ENCODE measurements at regions not wholly inside any gene's neighbourhood (a gene's known extent, or its start where the extent isn't known, plus 50 kb on each side); places are given as distances from the start of the nearest gene placed in this dataset.
"Not testable (repeated sequence)": the region's sequence is repeated elsewhere in the genome, so short reads cannot be mapped to it uniquely, and the experiment has no call there.

DNA sequence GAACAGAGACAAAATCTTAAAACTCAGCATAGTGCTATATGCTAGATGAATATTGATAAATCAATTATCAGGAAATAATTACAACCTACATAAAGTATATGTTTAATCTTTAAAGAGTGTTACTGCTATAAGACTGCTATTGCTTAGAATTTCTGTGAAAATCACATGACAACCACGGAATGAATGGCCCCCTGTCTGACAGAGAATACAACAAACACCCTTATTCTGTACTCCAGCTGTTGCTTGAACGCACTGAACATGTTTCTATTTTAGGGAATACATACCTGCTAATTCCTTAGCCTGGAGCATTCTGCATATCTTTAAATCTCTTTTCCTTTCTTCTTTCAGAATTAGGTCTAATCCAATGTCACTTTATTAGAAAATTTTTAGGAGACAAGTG is 452.4 kb upstream of the PHF14 start:
- Histone ChIP-seq H3K27ac (ENCODE audit: insufficient read length, low read depth, low read length) (no peak overlapping the region), H3K9ac (ENCODE audit: extremely low read depth, insufficient read length, low read length) (no peak overlapping the region), H3K4me2 (ENCODE audit: insufficient read depth, insufficient read length, low read length) (no peak overlapping the region), H3K4ac (ENCODE audit: low read depth, low read length) (no peak overlapping the region), H3K18ac (ENCODE audit: insufficient read length, low read depth, low read length) (no peak overlapping the region), H2BK15ac (ENCODE audit: low read depth, low read length) (no peak overlapping the region), H2AK5ac (ENCODE audit: insufficient read length, low read length) (no peak overlapping the region), H3K79me2 (ENCODE audit: insufficient read depth, low read length) (no peaks in the 10 kb centered on the region), H4K8ac (replicated peaks; ENCODE audit: insufficient read length, low read depth, low read length) (no peak overlapping the region), H3T11ph (ENCODE audit: low read length) (no peak overlapping the region), H3K9me3 (ENCODE audit: control insufficient read depth, low read depth, low read length) (no peaks in the 10 kb centered on the region), H3K14ac (ENCODE audit: insufficient read depth, low read length) (no peak overlapping the region), H4K20me1 (ENCODE audit: control insufficient read depth, insufficient read depth, insufficient read length) (no peaks in the 10 kb centered on the region), H3K27me3 (ENCODE audit: insufficient read depth, low read length) (no peaks in the 10 kb centered on the region), H2BK5ac (ENCODE audit: insufficient read length, low read length) (no peak overlapping the region), H3K23me2 (ENCODE audit: insufficient read length, low read depth, low read length, poor library complexity, severe bottlenecking) (no peaks in the 10 kb centered on the region), H3K56ac (ENCODE audit: insufficient read length, low read depth, low read length) (no peak overlapping the region), H2BK120ac (ENCODE audit: low read depth, low read length, poor library complexity, severe bottlenecking) (no peak overlapping the region), H4K91ac (ENCODE audit: insufficient read length, low read depth, low read length) (no peak overlapping the region), H3K79me1 (ENCODE audit: insufficient read depth, low read depth, low read length, poor library complexity, severe bottlenecking) (no peaks in the 10 kb centered on the region), H4K5ac (ENCODE audit: insufficient read length, low read depth, low read length) (no peak overlapping the region), H2AFZ (ENCODE audit: low read length) (no peak overlapping the region), H3K23ac (ENCODE audit: insufficient read length, low read depth, low read length) (no peak overlapping the region), H2BK12ac (ENCODE audit: insufficient read length, low read depth, low read length) (no peak overlapping the region), H2BK20ac (ENCODE audit: low read depth, low read length, poor library complexity, severe bottlenecking) (no peak overlapping the region), H3K4me1 (ENCODE audit: insufficient read depth, low read length) (no peaks in the 10 kb centered on the region)
- no peaks in the 10 kb centered on the region for H3K9me3 Mint-ChIP-seq
- H3K4me3 Mint-ChIP-seq: no peak overlapping the region
- WGBS (ENCODE audit: extremely low coverage, insufficient read length, low lambda C conversion rate): no CpG with 5 or more reads among the region's 2 CpGs
- H3K36me3 Mint-ChIP-seq (ENCODE audit: insufficient read depth in 1 of 3, low read depth in 3 of 3): no peaks in the 10 kb centered on the region
- no peaks in the 10 kb centered on the region for H3K27me3 Mint-ChIP-seq (ENCODE audit: low read depth)
- no peak for DNase-seq
- no peaks in the 10 kb centered on the region for H3K4me1 Mint-ChIP-seq
- TF ChIP-seq, protein P1, sequence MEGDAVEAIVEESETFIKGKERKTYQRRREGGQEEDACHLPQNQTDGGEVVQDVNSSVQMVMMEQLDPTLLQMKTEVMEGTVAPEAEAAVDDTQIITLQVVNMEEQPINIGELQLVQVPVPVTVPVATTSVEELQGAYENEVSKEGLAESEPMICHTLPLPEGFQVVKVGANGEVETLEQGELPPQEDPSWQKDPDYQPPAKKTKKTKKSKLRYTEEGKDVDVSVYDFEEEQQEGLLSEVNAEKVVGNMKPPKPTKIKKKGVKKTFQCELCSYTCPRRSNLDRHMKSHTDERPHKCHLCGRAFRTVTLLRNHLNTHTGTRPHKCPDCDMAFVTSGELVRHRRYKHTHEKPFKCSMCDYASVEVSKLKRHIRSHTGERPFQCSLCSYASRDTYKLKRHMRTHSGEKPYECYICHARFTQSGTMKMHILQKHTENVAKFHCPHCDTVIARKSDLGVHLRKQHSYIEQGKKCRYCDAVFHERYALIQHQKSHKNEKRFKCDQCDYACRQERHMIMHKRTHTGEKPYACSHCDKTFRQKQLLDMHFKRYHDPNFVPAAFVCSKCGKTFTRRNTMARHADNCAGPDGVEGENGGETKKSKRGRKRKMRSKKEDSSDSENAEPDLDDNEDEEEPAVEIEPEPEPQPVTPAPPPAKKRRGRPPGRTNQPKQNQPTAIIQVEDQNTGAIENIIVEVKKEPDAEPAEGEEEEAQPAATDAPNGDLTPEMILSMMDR (conservative IDR thresholded peaks at IDR 0.05): no peak
- no peak overlapping the region for H3K27ac Mint-ChIP-seq

DNA sequence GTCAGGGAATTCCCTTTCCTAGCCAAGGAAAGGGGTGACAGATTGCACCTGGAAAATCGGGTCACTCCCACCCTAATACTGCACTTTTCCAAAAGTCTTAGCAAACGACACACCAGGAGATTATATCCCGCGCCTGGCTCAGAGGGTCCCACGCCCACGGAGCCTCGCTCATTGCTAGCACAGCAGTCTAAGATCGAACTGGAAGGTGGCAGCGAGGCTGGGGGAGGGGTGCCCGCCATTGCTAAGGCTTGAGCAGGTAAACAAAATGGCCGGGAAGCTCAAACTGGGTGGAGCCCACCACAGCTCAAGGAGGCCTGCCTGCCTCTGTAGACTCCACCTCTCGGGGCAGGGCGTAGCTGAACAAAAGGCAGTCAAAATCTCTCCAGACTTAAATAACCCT is 440.2 kb upstream of the PHF14 start:
- not testable (repeated sequence) for H3K4ac ChIP-seq (ENCODE audit: low read depth, low read length); H3K79me2 ChIP-seq (ENCODE audit: insufficient read depth, low read length); H3T11ph ChIP-seq (ENCODE audit: low read length); DNase-seq; H2BK5ac ChIP-seq (ENCODE audit: insufficient read length, low read length); H4K20me1 ChIP-seq (ENCODE audit: control insufficient read depth, insufficient read depth, insufficient read length); H3K4me1 Mint-ChIP-seq; H3K4me2 ChIP-seq (ENCODE audit: insufficient read depth, insufficient read length, low read length); H4K8ac ChIP-seq (replicated peaks; ENCODE audit: insufficient read length, low read depth, low read length); H2BK120ac ChIP-seq (ENCODE audit: low read depth, low read length, poor library complexity, severe bottlenecking); H2BK20ac ChIP-seq (ENCODE audit: low read depth, low read length, poor library complexity, severe bottlenecking); H3K27ac ChIP-seq (ENCODE audit: insufficient read length, low read depth, low read length); H3K9me3 ChIP-seq (ENCODE audit: control insufficient read depth, low read depth, low read length); H2AFZ ChIP-seq (ENCODE audit: low read length); H3K27ac Mint-ChIP-seq; H3K27me3 ChIP-seq (ENCODE audit: insufficient read depth, low read length); H3K18ac ChIP-seq (ENCODE audit: insufficient read length, low read depth, low read length); H3K4me1 ChIP-seq (ENCODE audit: insufficient read depth, low read length); H3K9ac ChIP-seq (ENCODE audit: extremely low read depth, insufficient read length, low read length); H4K91ac ChIP-seq (ENCODE audit: insufficient read length, low read depth, low read length); H4K5ac ChIP-seq (ENCODE audit: insufficient read length, low read depth, low read length); H3K23ac ChIP-seq (ENCODE audit: insufficient read length, low read depth, low read length); H2AK5ac ChIP-seq (ENCODE audit: insufficient read length, low read length); H3K79me1 ChIP-seq (ENCODE audit: insufficient read depth, low read depth, low read length, poor library complexity, severe bottlenecking); H3K23me2 ChIP-seq (ENCODE audit: insufficient read length, low read depth, low read length, poor library complexity, severe bottlenecking); H3K27me3 Mint-ChIP-seq (ENCODE audit: low read depth); H2BK12ac ChIP-seq (ENCODE audit: insufficient read length, low read depth, low read length); H3K14ac ChIP-seq (ENCODE audit: insufficient read depth, low read length); H3K4me3 Mint-ChIP-seq; H3K56ac ChIP-seq (ENCODE audit: insufficient read length, low read depth, low read length); H2BK15ac ChIP-seq (ENCODE audit: low read depth, low read length)
- WGBS (ENCODE audit: extremely low coverage, insufficient read length, low lambda C conversion rate): no CpG with 5 or more reads among the region's 13 CpGs
- H3K36me3 Mint-ChIP-seq (ENCODE audit: insufficient read depth in 1 of 3, low read depth in 3 of 3): peaks cover 0 to 18% (median 8%) of the 10 kb centered on the region in 3 experiments; a peak in 4 of 7 replicates
- H3K9me3 Mint-ChIP-seq: peaks cover 18 to 28% of the 10 kb centered on the region in 2 experiments

Data from H9 (cell line).